PFSK-1 (cell line): ENCODE measurements at regions not wholly inside any gene's neighbourhood (a gene's known extent, or its start where the extent isn't known, plus 50 kb on each side); places are given as distances from the start of the nearest gene placed in this dataset.

Experiments used
- POLR2AphosphoS5 ChIP-seq: IDR thresholded peaks from 2 replicates; pipeline ENCODE4 v1.6.1; 2012; ENCODE audit warnings: low read depth, mild to moderate bottlenecking, control low read depth, low read length, moderate library complexity
- SIN3A ChIP-seq: IDR thresholded peaks from 2 replicates; pipeline ENCODE4 v1.6.1; 2012; ENCODE audit warnings: mild to moderate bottlenecking, low read length, moderate library complexity, borderline replicate concordance; ENCODE audit not compliant: insufficient read depth
- TAF1 ChIP-seq: IDR thresholded peaks from 2 replicates; pipeline ENCODE4 v1.6.1; 2012; ENCODE audit warnings: low read length, control low read depth, borderline replicate concordance; ENCODE audit not compliant: insufficient read depth
- TF ChIP-seq, protein P1 (sequence below), 2 experiments: IDR thresholded peaks; 2 replicates each; pipeline versions ENCODE4 v1.6.1 to v1.8.0; 2011 to 2012; ENCODE audit warnings: low read depth in 2 of 2, low read length in 2 of 2, control low read depth in 1 of 2, inconsistent platforms in 1 of 2, mild to moderate bottlenecking in 1 of 2, moderate library complexity in 1 of 2; ENCODE audit not compliant: insufficient read depth in 1 of 2

DNA sequence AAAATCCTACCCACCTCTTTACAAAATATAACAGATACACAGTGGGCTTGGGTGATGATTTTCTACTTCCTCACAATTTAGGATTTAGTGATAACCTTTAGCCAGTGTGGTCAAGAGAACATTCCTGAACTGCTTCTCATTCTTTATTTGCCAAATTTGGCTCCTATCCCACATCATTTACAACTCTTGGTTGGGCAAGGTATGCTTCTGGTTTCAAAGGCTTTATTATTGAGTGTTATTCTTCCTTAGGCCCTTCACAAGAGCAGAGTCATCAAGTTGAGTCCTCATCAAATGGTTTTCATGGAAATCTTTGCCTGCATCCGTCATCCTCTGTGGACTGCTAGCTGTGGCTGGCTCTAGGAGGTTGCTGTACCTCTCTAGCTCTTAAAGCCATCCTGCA is 472.0 kb upstream of the ETAA1 start:
- TF ChIP-seq TAF1 (no peak), POLR2AphosphoS5 (no peak), SIN3A (no peak)
- TF ChIP-seq, protein P1, sequence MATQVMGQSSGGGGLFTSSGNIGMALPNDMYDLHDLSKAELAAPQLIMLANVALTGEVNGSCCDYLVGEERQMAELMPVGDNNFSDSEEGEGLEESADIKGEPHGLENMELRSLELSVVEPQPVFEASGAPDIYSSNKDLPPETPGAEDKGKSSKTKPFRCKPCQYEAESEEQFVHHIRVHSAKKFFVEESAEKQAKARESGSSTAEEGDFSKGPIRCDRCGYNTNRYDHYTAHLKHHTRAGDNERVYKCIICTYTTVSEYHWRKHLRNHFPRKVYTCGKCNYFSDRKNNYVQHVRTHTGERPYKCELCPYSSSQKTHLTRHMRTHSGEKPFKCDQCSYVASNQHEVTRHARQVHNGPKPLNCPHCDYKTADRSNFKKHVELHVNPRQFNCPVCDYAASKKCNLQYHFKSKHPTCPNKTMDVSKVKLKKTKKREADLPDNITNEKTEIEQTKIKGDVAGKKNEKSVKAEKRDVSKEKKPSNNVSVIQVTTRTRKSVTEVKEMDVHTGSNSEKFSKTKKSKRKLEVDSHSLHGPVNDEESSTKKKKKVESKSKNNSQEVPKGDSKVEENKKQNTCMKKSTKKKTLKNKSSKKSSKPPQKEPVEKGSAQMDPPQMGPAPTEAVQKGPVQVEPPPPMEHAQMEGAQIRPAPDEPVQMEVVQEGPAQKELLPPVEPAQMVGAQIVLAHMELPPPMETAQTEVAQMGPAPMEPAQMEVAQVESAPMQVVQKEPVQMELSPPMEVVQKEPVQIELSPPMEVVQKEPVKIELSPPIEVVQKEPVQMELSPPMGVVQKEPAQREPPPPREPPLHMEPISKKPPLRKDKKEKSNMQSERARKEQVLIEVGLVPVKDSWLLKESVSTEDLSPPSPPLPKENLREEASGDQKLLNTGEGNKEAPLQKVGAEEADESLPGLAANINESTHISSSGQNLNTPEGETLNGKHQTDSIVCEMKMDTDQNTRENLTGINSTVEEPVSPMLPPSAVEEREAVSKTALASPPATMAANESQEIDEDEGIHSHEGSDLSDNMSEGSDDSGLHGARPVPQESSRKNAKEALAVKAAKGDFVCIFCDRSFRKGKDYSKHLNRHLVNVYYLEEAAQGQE (IDR thresholded peaks at IDR 0.05; ENCODE audit: insufficient read depth in 1 of 2, low read depth in 2 of 2, low read length in 2 of 2), result no peak
